ENCODE measurements at regions not wholly inside any gene's neighbourhood (a gene's known extent, or its start where the extent isn't known, plus 50 kb on each side); places are given as distances from the start of the nearest gene placed in this dataset.

GRCh38 chr21:35862969-35863368 lies 197.4 kb downstream of the SETD4 start:
- WGBS, 2 donors: 56 to 74% methylated on average over 1 of the region's 1 CpG
- Histone ChIP-seq H3K4me3 (no peak overlapping the region), H3K4me1 (no peaks in the 10 kb centered on the region), H3K36me3 (no peaks in the 10 kb centered on the region), H3K9me3 (peaks cover 0 to 1% (median 0%) of the 10 kb centered on the region in 11 donors), H3K27me3 (no peaks in the 10 kb centered on the region), H3K27ac (no peak overlapping the region)
- DNase-seq (no peak), ATAC-seq (no peak)
- TF ChIP-seq CTCF (IDR thresholded peaks at IDR 0.05): no peak
- intact Hi-C loops (cut with DNase I): no loop called here

GRCh38 chr21:35861661-35862060 lies 198.7 kb downstream of the SETD4 start:
- TF ChIP-seq CTCF (IDR thresholded peaks at IDR 0.05): no peak
- intact Hi-C loops (cut with DNase I): no loop called here
- Histone ChIP-seq H3K36me3 (no peaks in the 10 kb centered on the region), H3K4me1 (no peaks in the 10 kb centered on the region), H3K9me3 (no peaks in the 10 kb centered on the region), H3K27ac (no peak overlapping the region), H3K4me3 (no peak overlapping the region), H3K27me3 (no peaks in the 10 kb centered on the region)
- no peak for DNase-seq
- no peak for ATAC-seq

- H3K9me3 ChIP-seq: no peaks in the 10 kb centered on the region
- 92 to 94% methylated on average over 6 of the region's 6 CpGs for WGBS, 2 donors
- H3K36me3 ChIP-seq: no peaks in the 10 kb centered on the region
- H3K27me3 ChIP-seq: no peaks in the 10 kb centered on the region
- no peak overlapping the region for H3K27ac ChIP-seq
- H3K4me3 ChIP-seq: no peak overlapping the region
- H3K4me1 ChIP-seq: no peaks in the 10 kb centered on the region
- no peak for TF ChIP-seq CTCF (IDR thresholded peaks at IDR 0.05)
- ATAC-seq (no peak), DNase-seq (no peak)
- intact Hi-C loops (cut with DNase I): no loop called here
Measured at GRCh38 chr21:35860189-35860869, 200.0 kb downstream of the SETD4 start.

- no peaks in the 10 kb centered on the region for H3K9me3 ChIP-seq
- H3K27ac ChIP-seq: no peak overlapping the region
- no peak for ATAC-seq
- intact Hi-C loops (cut with DNase I): loop anchor here in 1 of 10 donors (10.0 kb wide), 1 partner anchor 815 kb away; the partner anchor contains the start of gene RUNX1
- no peak for DNase-seq
- H3K36me3 ChIP-seq: no peaks in the 10 kb centered on the region
- no peaks in the 10 kb centered on the region for H3K27me3 ChIP-seq
- H3K4me1 ChIP-seq: no peaks in the 10 kb centered on the region
- WGBS, 2 donors: 74 to 78% methylated on average over 3 of the region's 3 CpGs
- TF ChIP-seq CTCF (IDR thresholded peaks at IDR 0.05): no peak
- H3K4me3 ChIP-seq: no peak overlapping the region
Measured at GRCh38 chr21:35859677-35860076, 200.6 kb downstream of the SETD4 start.

Measured in heart right ventricle (tissue), 16 donors.